GM23338 (cell line): ENCODE measurements at regions not wholly inside any gene's neighbourhood (a gene's known extent, or its start where the extent isn't known, plus 50 kb on each side); places are given as distances from the start of the nearest gene placed in this dataset.

Experiments used
- ATAC-seq: fragments of 200-7000 bp; cut with Tn5 transposase; 3 replicates; pipeline ENCODE4 v1.9.1; 2020
- DNase-seq: peaks from one replicate; pipeline ENCODE4 v3.0.0-alpha.2; 2015; ENCODE audit warnings: low spot score
- H2AFZ ChIP-seq: fragments of 200-600 bp; sonication (generic); 2 replicates; pipeline ENCODE4 v1.8.0; 2016; ENCODE audit warnings: antibody characterized with exemption, mild to moderate bottlenecking, moderate library complexity
- H3F3A ChIP-seq: fragments of 200-600 bp; sonication (generic); replicated peaks from 2 replicates; pipeline ENCODE4 v1.8.0; 2017; ENCODE audit warnings: antibody characterized with exemption, mixed run types, low read depth
- H3K27ac ChIP-seq: fragments of 200-600 bp; sonication (generic); 2 replicates; pipeline ENCODE4 v1.6.1; 2016; ENCODE audit warnings: low read depth
- H3K27me3 ChIP-seq: fragments of 200-600 bp; sonication (generic); 2 replicates; pipeline ENCODE4 v1.8.0; 2016; ENCODE audit warnings: mild to moderate bottlenecking, mixed run types, moderate library complexity; ENCODE audit not compliant: insufficient read depth
- H3K36me3 ChIP-seq: fragments of 200-600 bp; sonication (generic); 2 replicates; pipeline ENCODE4 v1.8.0; 2016; ENCODE audit warnings: mild to moderate bottlenecking; ENCODE audit not compliant: insufficient read depth
- H3K4me1 ChIP-seq: fragments of 200-600 bp; sonication (generic); 2 replicates; pipeline ENCODE4 v1.8.0; 2016; ENCODE audit warnings: mild to moderate bottlenecking, moderate library complexity; ENCODE audit not compliant: insufficient read depth
- H3K4me2 ChIP-seq: fragments of 200-600 bp; sonication (generic); 2 replicates; pipeline ENCODE4 v1.7.1; 2017; ENCODE audit warnings: mixed run types
- H3K4me3 ChIP-seq: fragments of 200-600 bp; sonication (generic); 2 replicates; pipeline ENCODE4 v1.6.1; 2016; ENCODE audit warnings: mixed run types
- H3K79me2 ChIP-seq: fragments of 200-600 bp; sonication (generic); replicated peaks from 2 replicates; pipeline ENCODE4 v1.8.0; 2017; ENCODE audit warnings: mild to moderate bottlenecking; ENCODE audit not compliant: insufficient read depth
- H3K9me2 ChIP-seq: fragments of 200-600 bp; sonication (generic); 2 replicates; pipeline ENCODE4 v1.8.0; 2017; ENCODE audit not compliant: insufficient read depth
- H4K20me1 ChIP-seq: fragments of 200-600 bp; sonication (generic); replicated peaks from 2 replicates; pipeline ENCODE4 v1.8.0; 2017; ENCODE audit warnings: mild to moderate bottlenecking; ENCODE audit not compliant: insufficient read depth
- H3K27ac Mint-ChIP-seq: 2 replicates; pipeline ENCODE4 v1.8.0; 2020; ENCODE audit warnings: inconsistent platforms, mild to moderate bottlenecking, moderate library complexity, mixed read lengths
- H3K27me3 Mint-ChIP-seq: 3 replicates; pipeline ENCODE4 v1.8.0; 2022; ENCODE audit warnings: low read depth, mild to moderate bottlenecking, moderate library complexity, mixed read lengths, inconsistent platforms; ENCODE audit not compliant: insufficient read depth, poor library complexity
- H3K36me3 Mint-ChIP-seq: 3 replicates; pipeline ENCODE4 v1.8.0; 2021; ENCODE audit warnings: low read depth, mild to moderate bottlenecking, inconsistent platforms, moderate library complexity, mixed read lengths
- H3K4me1 Mint-ChIP-seq: 3 replicates; pipeline ENCODE4 v1.8.0; 2020; ENCODE audit warnings: mild to moderate bottlenecking, inconsistent platforms, mixed read lengths
- H3K4me3 Mint-ChIP-seq: 3 replicates; pipeline ENCODE4 v1.8.0; 2021; ENCODE audit warnings: moderate library complexity, mild to moderate bottlenecking, inconsistent platforms, mixed read lengths
- H3K9me3 Mint-ChIP-seq: 3 replicates; pipeline ENCODE4 v1.8.0; 2020; ENCODE audit warnings: moderate library complexity, mild to moderate bottlenecking, inconsistent platforms, mixed read lengths
- CREB1 ChIP-seq: fragments of 250-450 bp; sonication (Bioruptor Pico); IDR thresholded peaks from 2 replicates; pipeline ENCODE4 v1.5.0; 2020; ENCODE audit warnings: low read depth, mild to moderate bottlenecking, moderate library complexity
- EZH2 ChIP-seq: fragments of 200-600 bp; sonication (generic); IDR thresholded peaks from one replicate; pipeline ENCODE4 v1.8.0; 2017; ENCODE audit warnings: antibody characterized with exemption, mild to moderate bottlenecking, low read depth; ENCODE audit not compliant: unreplicated experiment
- EZH2phosphoT487 ChIP-seq: fragments of 200-600 bp; sonication (generic); IDR thresholded peaks from one replicate; pipeline ENCODE4 v1.8.1; 2018; ENCODE audit warnings: antibody characterized with exemption; ENCODE audit not compliant: unreplicated experiment
- JUNB ChIP-seq: IDR thresholded peaks from one replicate; pipeline ENCODE4 v1.6.1; 2016; ENCODE audit warnings: antibody characterized with exemption; ENCODE audit not compliant: unreplicated experiment
- NANOG ChIP-seq: IDR thresholded peaks from 2 replicates; pipeline ENCODE4 v1.6.1; 2016; ENCODE audit warnings: antibody characterized with exemption, borderline replicate concordance
- POLR2AphosphoS5 ChIP-seq: IDR thresholded peaks from 2 replicates; pipeline ENCODE4 v1.6.1; 2016; ENCODE audit warnings: antibody characterized with exemption, low read depth
- REST ChIP-seq: IDR thresholded peaks from one replicate; pipeline ENCODE4 v1.6.1; 2018; ENCODE audit warnings: antibody characterized with exemption; ENCODE audit not compliant: unreplicated experiment
- STAT1 ChIP-seq: IDR thresholded peaks from one replicate; pipeline ENCODE4 v1.6.1; 2016; ENCODE audit warnings: antibody characterized with exemption; ENCODE audit not compliant: unreplicated experiment
- ZNF114 ChIP-seq: fragments of 250-450 bp; sonication (Bioruptor Pico); IDR thresholded peaks from 2 replicates; pipeline ENCODE4 v1.5.0; 2020; ENCODE audit warnings: mild to moderate bottlenecking, moderate library complexity
- ZNF331 ChIP-seq: fragments of 250-450 bp; sonication (Bioruptor Pico); IDR thresholded peaks from 2 replicates; pipeline ENCODE4 v1.5.0; 2020; ENCODE audit warnings: low read depth, mild to moderate bottlenecking, moderate library complexity
- ZNF462 ChIP-seq: fragments of 250-450 bp; sonication (Bioruptor Pico); IDR thresholded peaks from 2 replicates; pipeline ENCODE4 v1.5.0; 2020; ENCODE audit warnings: mild to moderate bottlenecking, moderate library complexity
- TF ChIP-seq, protein P1 (sequence below), 2 experiments: fragments of 200-600 bp in 1 of 2; sonication (generic) in 1 of 2; conservative IDR thresholded peaks; 2 replicates each; pipeline versions ENCODE4 v1.5.1 to v1.6.1; 2016 to 2017; ENCODE audit warnings: antibody characterized with exemption in 2 of 2, low read depth in 2 of 2, mild to moderate bottlenecking in 2 of 2, moderate library complexity in 1 of 2
- TF ChIP-seq, protein P2 (sequence below): IDR thresholded peaks from 2 replicates; pipeline ENCODE4 v1.6.1; 2016; ENCODE audit warnings: antibody characterized with exemption

GRCh38 chr4:18458465-18458864 is 436.9 kb upstream of the LCORL start:
- Histone ChIP-seq H3K27ac (no peak overlapping the region), H3K4me3 (no peak overlapping the region), H3K4me2 (no peak overlapping the region), H2AFZ (no peak overlapping the region), H3F3A (no peaks in the 10 kb centered on the region), H4K20me1 (no peaks in the 10 kb centered on the region), H3K27me3 (no peaks in the 10 kb centered on the region), H3K79me2 (no peaks in the 10 kb centered on the region), H3K36me3 (no peaks in the 10 kb centered on the region), H3K9me2 (no peaks in the 10 kb centered on the region), H3K4me1 (no peaks in the 10 kb centered on the region)
- Mint-ChIP-seq H3K4me1 (no peaks in the 10 kb centered on the region), H3K4me3 (no peak overlapping the region), H3K27ac (no peak overlapping the region), H3K36me3 (no peaks in the 10 kb centered on the region), H3K27me3 (no peaks in the 10 kb centered on the region), H3K9me3 (no peaks in the 10 kb centered on the region)
- no peak for ATAC-seq
- DNase-seq, result no peak
- TF ChIP-seq ZNF331 (no peak), POLR2AphosphoS5 (no peak), ZNF114 (CRISPR knock-in tag) (no peak), EZH2phosphoT487 (no peak), EZH2 (no peak), CREB1 (CRISPR knock-in tag) (no peak), JUNB (no peak), REST (no peak), ZNF462 (CRISPR knock-in tag) (no peak), NANOG (no peak), STAT1 (no peak)
- TF ChIP-seq, protein P1, sequence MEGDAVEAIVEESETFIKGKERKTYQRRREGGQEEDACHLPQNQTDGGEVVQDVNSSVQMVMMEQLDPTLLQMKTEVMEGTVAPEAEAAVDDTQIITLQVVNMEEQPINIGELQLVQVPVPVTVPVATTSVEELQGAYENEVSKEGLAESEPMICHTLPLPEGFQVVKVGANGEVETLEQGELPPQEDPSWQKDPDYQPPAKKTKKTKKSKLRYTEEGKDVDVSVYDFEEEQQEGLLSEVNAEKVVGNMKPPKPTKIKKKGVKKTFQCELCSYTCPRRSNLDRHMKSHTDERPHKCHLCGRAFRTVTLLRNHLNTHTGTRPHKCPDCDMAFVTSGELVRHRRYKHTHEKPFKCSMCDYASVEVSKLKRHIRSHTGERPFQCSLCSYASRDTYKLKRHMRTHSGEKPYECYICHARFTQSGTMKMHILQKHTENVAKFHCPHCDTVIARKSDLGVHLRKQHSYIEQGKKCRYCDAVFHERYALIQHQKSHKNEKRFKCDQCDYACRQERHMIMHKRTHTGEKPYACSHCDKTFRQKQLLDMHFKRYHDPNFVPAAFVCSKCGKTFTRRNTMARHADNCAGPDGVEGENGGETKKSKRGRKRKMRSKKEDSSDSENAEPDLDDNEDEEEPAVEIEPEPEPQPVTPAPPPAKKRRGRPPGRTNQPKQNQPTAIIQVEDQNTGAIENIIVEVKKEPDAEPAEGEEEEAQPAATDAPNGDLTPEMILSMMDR (conservative IDR thresholded peaks at IDR 0.05; ENCODE audit: low read depth in 2 of 2), result no peak
- TF ChIP-seq, protein P2, sequence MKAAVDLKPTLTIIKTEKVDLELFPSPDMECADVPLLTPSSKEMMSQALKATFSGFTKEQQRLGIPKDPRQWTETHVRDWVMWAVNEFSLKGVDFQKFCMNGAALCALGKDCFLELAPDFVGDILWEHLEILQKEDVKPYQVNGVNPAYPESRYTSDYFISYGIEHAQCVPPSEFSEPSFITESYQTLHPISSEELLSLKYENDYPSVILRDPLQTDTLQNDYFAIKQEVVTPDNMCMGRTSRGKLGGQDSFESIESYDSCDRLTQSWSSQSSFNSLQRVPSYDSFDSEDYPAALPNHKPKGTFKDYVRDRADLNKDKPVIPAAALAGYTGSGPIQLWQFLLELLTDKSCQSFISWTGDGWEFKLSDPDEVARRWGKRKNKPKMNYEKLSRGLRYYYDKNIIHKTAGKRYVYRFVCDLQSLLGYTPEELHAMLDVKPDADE, result no peak
